K562 (cell line): ENCODE measurements at regions not wholly inside any gene's neighbourhood (a gene's known extent, or its start where the extent isn't known, plus 50 kb on each side); places are given as distances from the start of the nearest gene placed in this dataset.

Experiments
- ATAC-seq: fragments of 200-7000 bp; cut with Tn5 transposase; 3 replicates; pipeline ENCODE4 v1.9.1; 2020; ENCODE audit warnings: moderate library complexity
- BruUV-seq: library from RNA; stranded (reverse); fragments of 400-500 nt; replicated peaks from 2 replicates; lab custom pipeline; 2021; lab: Mats Ljungman, UMichigan
- CTCF ChIA-PET: fragments of 300-600 bp; formaldehyde crosslinking; extraction: SDS; loops from one replicate; lab custom pipeline; 2021; ENCODE audit warnings: low intra/inter-chr PET ratio; lab: Yijun Ruan, JAX
- POLR2A ChIA-PET: fragments of 300-600, 350-650 bp; sonication (Branson Sonifier 250); formaldehyde crosslinking; extraction: SDS; loops from one replicate; lab custom pipeline; 2021; ENCODE audit warnings: antibody characterized with exemption, inconsistent platforms; lab: Yijun Ruan, JAX
- DNase-seq, 4 experiments: peaks; one replicate each; pipeline versions ENCODE4 v3.0.0 to v3.0.0-alpha.2; 2011 to 2018; ENCODE audit warnings: low spot score in 3 of 4, mixed read lengths in 3 of 4; ENCODE audit errors: extremely low read depth in 1 of 4
- FAIRE-seq: peaks from 2 replicates; lab custom pipeline; 2011; peaks lifted over from hg19 to GRCh38; lab: Jason Lieb, UNC
- H2AFZ ChIP-seq: 2 replicates; pipeline ENCODE4 v1.6.0; 2011; ENCODE audit warnings: low read depth, low read length, control low read depth, inconsistent platforms
- H3K27ac ChIP-seq: fragments of 200-600 bp; 3 replicates; pipeline ENCODE4 v1.8.0; 2011; ENCODE audit warnings: low read depth, mild to moderate bottlenecking, control low read depth, inconsistent platforms, low read length, moderate library complexity, mixed read lengths; ENCODE audit errors: extremely low read depth
- H3K27me3 ChIP-seq, 2 experiments: fragments of 300-600 bp in 1 of 2; 2 replicates in 1 of 2; 3 replicates in 1 of 2; pipeline versions ENCODE4 v1.6.0 to v1.8.0; 2011; ENCODE audit warnings: inconsistent platforms in 2 of 2, low read length in 2 of 2, mild to moderate bottlenecking in 1 of 2, mixed read lengths in 1 of 2, moderate library complexity in 1 of 2; ENCODE audit not compliant: control insufficient read depth in 2 of 2, insufficient read depth in 2 of 2
- H3K36me3 ChIP-seq: fragments of 300-600 bp; 3 replicates; pipeline ENCODE4 v1.8.0; 2011; ENCODE audit warnings: mild to moderate bottlenecking, low read length, inconsistent platforms; ENCODE audit not compliant: control insufficient read depth, insufficient read depth
- H3K4me1 ChIP-seq, 2 experiments: fragments of 200-600 bp in 1 of 2; replicated peaks in 1 of 2; 2 replicates in 1 of 2; 3 replicates in 1 of 2; pipeline versions ENCODE4 v1.5.1 to v1.8.0; 2011; ENCODE audit warnings: inconsistent platforms in 2 of 2, low read length in 2 of 2, mild to moderate bottlenecking in 1 of 2, mixed read lengths in 1 of 2, moderate library complexity in 1 of 2; ENCODE audit not compliant: control insufficient read depth in 2 of 2, insufficient read depth in 2 of 2
- H3K4me2 ChIP-seq: 2 replicates; pipeline ENCODE4 v1.6.1; 2011; ENCODE audit warnings: low read length, control low read depth, inconsistent platforms, mixed read lengths; ENCODE audit not compliant: insufficient read depth
- H3K4me3 ChIP-seq: fragments of 200-600 bp; sonication (generic), shearing (Covaris generic); 2 replicates; pipeline ENCODE4 v1.5.1; 2016; ENCODE audit warnings: control low read depth, inconsistent platforms
- H3K79me2 ChIP-seq: fragments of 200-600 bp; 3 replicates; pipeline ENCODE4 v1.8.0; 2011; ENCODE audit warnings: low read length, inconsistent platforms; ENCODE audit not compliant: control insufficient read depth, insufficient read depth
- H3K9ac ChIP-seq, 2 experiments: 2 replicates each; pipeline versions ENCODE4 v1.6.0 to v1.6.1; 2011; ENCODE audit warnings: low read depth in 2 of 2, low read length in 2 of 2, control low read depth in 1 of 2, inconsistent platforms in 1 of 2, mild to moderate bottlenecking in 1 of 2, mixed read lengths in 1 of 2; ENCODE audit not compliant: insufficient read depth in 1 of 2
- H3K9me1 ChIP-seq: one replicate; pipeline ENCODE4 v1.6.0; 2011; ENCODE audit warnings: inconsistent platforms, mild to moderate bottlenecking, low read length, moderate library complexity; ENCODE audit not compliant: control insufficient read depth, insufficient read depth
- H3K9me3 ChIP-seq: replicated peaks from 2 replicates; pipeline ENCODE4 v1.5.1; 2011; ENCODE audit warnings: low read depth, low read length, inconsistent platforms; ENCODE audit not compliant: control insufficient read depth, insufficient read depth
- H4K20me1 ChIP-seq: replicated peaks from 2 replicates; pipeline ENCODE4 v1.6.1; 2011; ENCODE audit warnings: low read length, inconsistent platforms, mixed read lengths; ENCODE audit not compliant: control insufficient read depth, insufficient read depth
- KLF16 ChIP-seq: IDR thresholded peaks from 2 replicates; pipeline ENCODE4 v1.6.1; 2016; ENCODE audit warnings: antibody characterized with exemption
- NCOA2 ChIP-seq, 2 experiments: fragments of 450-650 bp; IDR thresholded peaks; 2 replicates each; pipeline ENCODE4 v1.6.1; 2018; ENCODE audit warnings: mild to moderate bottlenecking in 2 of 2, moderate library complexity in 1 of 2; ENCODE audit not compliant: partially characterized antibody in 2 of 2
- SIN3B ChIP-seq: fragments of 450-650 bp; IDR thresholded peaks from 2 replicates; pipeline ENCODE4 v1.6.1; 2017; ENCODE audit warnings: low read depth, mild to moderate bottlenecking, moderate library complexity
- SMARCE1 ChIP-seq: fragments of 450-650 bp; IDR thresholded peaks from 2 replicates; pipeline ENCODE4 v1.7.1; 2016; ENCODE audit warnings: mild to moderate bottlenecking
- U2AF1 ChIP-seq: fragments of 200-400 bp; formaldehyde crosslinking; optimal IDR thresholded peaks from 2 replicates; pipeline ENCODE3; 2017; ENCODE audit warnings: mild to moderate bottlenecking, low read depth, low read length, moderate library complexity
- ZNF217 ChIP-seq: sonication (generic); formaldehyde crosslinking; IDR thresholded peaks from 2 replicates; pipeline ENCODE4 v1.8.0; 2022; ENCODE audit warnings: mild to moderate bottlenecking, missing genetic modification reagents
- in situ Hi-C: fragments of 300-500 bp; cut with MboI; formaldehyde crosslinking; loops from 4 replicates; pipeline ENCODE4 v1.15.0; 2018; ENCODE audit warnings: inconsistent platforms, mixed read lengths
- intact Hi-C: fragments of 100-400 bp; cut with micrococcal nuclease; formaldehyde crosslinking; loops from 2 replicates; pipeline ENCODE4 v1.14.2; 2022
- TF ChIP-seq, protein P1 (sequence below): fragments of 250-450 bp; sonication (Bioruptor Pico); IDR thresholded peaks from 2 replicates; pipeline ENCODE4 v1.9.0; 2021; ENCODE audit warnings: mild to moderate bottlenecking, inconsistent platforms
- TF ChIP-seq, protein P2 (sequence below): fragments of 250-450 bp; sonication (Bioruptor Pico); IDR thresholded peaks from 2 replicates; pipeline ENCODE4 v1.8.0; 2021; ENCODE audit warnings: moderate library complexity, mild to moderate bottlenecking, inconsistent platforms
- TF ChIP-seq, protein P3 (sequence below): fragments of 450-650 bp; formaldehyde crosslinking; IDR thresholded peaks from 2 replicates; pipeline ENCODE4 v1.4.0; 2020; ENCODE audit warnings: mild to moderate bottlenecking, mixed read lengths

DNA sequence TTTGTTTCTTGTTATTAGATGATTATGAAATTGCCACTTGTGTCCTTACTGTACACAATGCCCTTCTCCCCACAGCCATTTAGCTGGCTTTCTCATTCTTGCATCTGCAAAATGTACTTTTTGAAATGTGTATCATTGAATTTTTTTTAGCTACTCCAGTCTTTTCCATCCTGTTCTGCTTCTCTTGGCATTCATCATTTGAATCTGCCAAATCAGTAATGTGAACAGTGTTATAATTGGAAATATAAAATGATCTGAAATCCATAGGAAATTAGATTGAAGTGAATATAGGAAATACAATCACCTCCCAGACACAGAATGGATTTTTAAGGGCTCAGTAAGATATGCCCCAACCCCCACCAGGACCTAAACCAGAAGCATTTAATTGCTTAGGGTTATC, 253.4 kb downstream of the C12orf50 start (continued):
- TF ChIP-seq, protein P1, sequence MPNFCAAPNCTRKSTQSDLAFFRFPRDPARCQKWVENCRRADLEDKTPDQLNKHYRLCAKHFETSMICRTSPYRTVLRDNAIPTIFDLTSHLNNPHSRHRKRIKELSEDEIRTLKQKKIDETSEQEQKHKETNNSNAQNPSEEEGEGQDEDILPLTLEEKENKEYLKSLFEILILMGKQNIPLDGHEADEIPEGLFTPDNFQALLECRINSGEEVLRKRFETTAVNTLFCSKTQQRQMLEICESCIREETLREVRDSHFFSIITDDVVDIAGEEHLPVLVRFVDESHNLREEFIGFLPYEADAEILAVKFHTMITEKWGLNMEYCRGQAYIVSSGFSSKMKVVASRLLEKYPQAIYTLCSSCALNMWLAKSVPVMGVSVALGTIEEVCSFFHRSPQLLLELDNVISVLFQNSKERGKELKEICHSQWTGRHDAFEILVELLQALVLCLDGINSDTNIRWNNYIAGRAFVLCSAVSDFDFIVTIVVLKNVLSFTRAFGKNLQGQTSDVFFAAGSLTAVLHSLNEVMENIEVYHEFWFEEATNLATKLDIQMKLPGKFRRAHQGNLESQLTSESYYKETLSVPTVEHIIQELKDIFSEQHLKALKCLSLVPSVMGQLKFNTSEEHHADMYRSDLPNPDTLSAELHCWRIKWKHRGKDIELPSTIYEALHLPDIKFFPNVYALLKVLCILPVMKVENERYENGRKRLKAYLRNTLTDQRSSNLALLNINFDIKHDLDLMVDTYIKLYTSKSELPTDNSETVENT (CRISPR knock-in tag), result no peak

DNA sequence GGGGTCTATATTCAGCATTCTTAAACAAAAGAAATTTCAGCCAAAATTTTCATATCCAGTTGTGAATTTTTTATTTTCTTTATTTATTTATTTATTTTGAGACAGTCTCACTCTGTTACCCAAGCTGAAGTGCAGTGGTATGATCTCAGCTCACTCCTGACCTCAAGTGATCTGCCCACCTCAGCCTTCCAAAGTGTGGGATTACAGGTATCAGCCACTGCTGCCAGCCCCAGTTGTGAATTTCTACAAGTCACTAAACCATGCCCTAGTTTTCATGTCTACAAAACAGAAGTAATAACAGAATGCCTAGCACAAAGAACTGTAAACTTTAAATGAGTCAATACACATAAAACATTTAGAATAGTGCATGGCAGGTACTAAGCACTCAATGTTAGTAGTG, 254.2 kb downstream of the C12orf50 start:
- BruUV-seq, result no TSS peak
- Histone ChIP-seq H3K27me3 (no peaks in the 10 kb centered on the region), H4K20me1 (no peaks in the 10 kb centered on the region), H3K4me3 (no peak overlapping the region), H3K36me3 (no peaks in the 10 kb centered on the region), H3K4me1 (no peaks in the 10 kb centered on the region), H3K27ac (no peak overlapping the region), H3K9me1 (no peaks in the 10 kb centered on the region), H2AFZ (no peak overlapping the region), H3K9ac (no peak overlapping the region), H3K79me2 (no peaks in the 10 kb centered on the region), H3K4me2 (no peak overlapping the region), H3K9me3 (no peaks in the 10 kb centered on the region)
- in situ Hi-C loops, result no loop called here
- DNase-seq (no peak), FAIRE-seq (no peak), ATAC-seq (no peak)
- ChIA-PET POLR2A (no interaction called here), CTCF (no interaction called here)
- TF ChIP-seq SMARCE1 (no peak), KLF16 (no peak), ZNF217 (CRISPR knock-in tag) (no peak), NCOA2 (IDR thresholded peaks at IDR 0.05; ENCODE audit: partially characterized antibody in 2 of 2) (no peak), SIN3B (no peak), U2AF1 (no peak)
- TF ChIP-seq, protein P2, sequence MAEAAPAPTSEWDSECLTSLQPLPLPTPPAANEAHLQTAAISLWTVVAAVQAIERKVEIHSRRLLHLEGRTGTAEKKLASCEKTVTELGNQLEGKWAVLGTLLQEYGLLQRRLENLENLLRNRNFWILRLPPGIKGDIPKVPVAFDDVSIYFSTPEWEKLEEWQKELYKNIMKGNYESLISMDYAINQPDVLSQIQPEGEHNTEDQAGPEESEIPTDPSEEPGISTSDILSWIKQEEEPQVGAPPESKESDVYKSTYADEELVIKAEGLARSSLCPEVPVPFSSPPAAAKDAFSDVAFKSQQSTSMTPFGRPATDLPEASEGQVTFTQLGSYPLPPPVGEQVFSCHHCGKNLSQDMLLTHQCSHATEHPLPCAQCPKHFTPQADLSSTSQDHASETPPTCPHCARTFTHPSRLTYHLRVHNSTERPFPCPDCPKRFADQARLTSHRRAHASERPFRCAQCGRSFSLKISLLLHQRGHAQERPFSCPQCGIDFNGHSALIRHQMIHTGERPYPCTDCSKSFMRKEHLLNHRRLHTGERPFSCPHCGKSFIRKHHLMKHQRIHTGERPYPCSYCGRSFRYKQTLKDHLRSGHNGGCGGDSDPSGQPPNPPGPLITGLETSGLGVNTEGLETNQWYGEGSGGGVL (CRISPR knock-in tag), result no peak
- TF ChIP-seq, protein P3, sequence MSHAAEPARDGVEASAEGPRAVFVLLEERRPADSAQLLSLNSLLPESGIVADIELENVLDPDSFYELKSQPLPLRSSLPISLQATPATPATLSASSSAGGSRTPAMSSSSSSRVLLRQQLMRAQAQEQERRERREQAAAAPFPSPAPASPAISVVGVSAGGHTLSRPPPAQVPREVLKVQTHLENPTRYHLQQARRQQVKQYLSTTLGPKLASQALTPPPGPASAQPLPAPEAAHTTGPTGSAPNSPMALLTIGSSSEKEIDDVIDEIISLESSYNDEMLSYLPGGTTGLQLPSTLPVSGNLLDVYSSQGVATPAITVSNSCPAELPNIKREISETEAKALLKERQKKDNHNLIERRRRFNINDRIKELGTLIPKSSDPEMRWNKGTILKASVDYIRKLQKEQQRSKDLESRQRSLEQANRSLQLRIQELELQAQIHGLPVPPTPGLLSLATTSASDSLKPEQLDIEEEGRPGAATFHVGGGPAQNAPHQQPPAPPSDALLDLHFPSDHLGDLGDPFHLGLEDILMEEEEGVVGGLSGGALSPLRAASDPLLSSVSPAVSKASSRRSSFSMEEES (CRISPR knock-in tag), result no peak
- intact Hi-C loops, result no loop called here
